ENCODE measurements at regions not wholly inside any gene's neighbourhood (a gene's known extent, or its start where the extent isn't known, plus 50 kb on each side); places are given as distances from the start of the nearest gene placed in this dataset.

GRCh38 chr7:41303709-41304108 is 399.2 kb downstream of the INHBA start:
- DNase-seq (ENCODE audit: low spot score) (no peak), ATAC-seq (ENCODE audit: insufficient number of reproducible peaks, low FRiP score, low read depth) (no peak)
- no peaks in the 10 kb centered on the region for H3K27me3 ChIP-seq (replicated peaks; ENCODE audit: insufficient read depth)
- no peak overlapping the region for H3K27ac ChIP-seq
- TF ChIP-seq CTCF (IDR thresholded peaks at IDR 0.05), result no peak
- H3K4me1 ChIP-seq (ENCODE audit: control insufficient read depth in 1 of 2, low read depth in 2 of 2), result no peaks in the 10 kb centered on the region
- H3K36me3 ChIP-seq, result no peaks in the 10 kb centered on the region
- H3K9me3 ChIP-seq, result no peaks in the 10 kb centered on the region
- H3K4me3 ChIP-seq, result no peak overlapping the region

GRCh38 chr7:41298409-41298808 is 404.5 kb downstream of the INHBA start:
- DNase-seq (ENCODE audit: low spot score), result no peak
- no peak for TF ChIP-seq CTCF (IDR thresholded peaks at IDR 0.05)
- Histone ChIP-seq H3K4me3 (no peak overlapping the region), H3K36me3 (no peaks in the 10 kb centered on the region), H3K4me1 (ENCODE audit: control insufficient read depth in 1 of 2, low read depth in 2 of 2) (no peaks in the 10 kb centered on the region), H3K9me3 (no peaks in the 10 kb centered on the region), H3K27me3 (replicated peaks; ENCODE audit: insufficient read depth) (no peaks in the 10 kb centered on the region), H3K27ac (no peak overlapping the region)
- no peak for ATAC-seq (ENCODE audit: insufficient number of reproducible peaks, low FRiP score, low read depth)

GRCh38 chr7:41297166-41297565 is 405.7 kb downstream of the INHBA start:
- DNase-seq (ENCODE audit: low spot score) (no peak), ATAC-seq (ENCODE audit: insufficient number of reproducible peaks, low FRiP score, low read depth) (no peak)
- Histone ChIP-seq H3K36me3 (no peaks in the 10 kb centered on the region), H3K9me3 (no peaks in the 10 kb centered on the region), H3K27me3 (replicated peaks; ENCODE audit: insufficient read depth) (no peaks in the 10 kb centered on the region), H3K4me3 (no peak overlapping the region), H3K27ac (no peak overlapping the region), H3K4me1 (ENCODE audit: control insufficient read depth in 1 of 2, low read depth in 2 of 2) (no peaks in the 10 kb centered on the region)
- TF ChIP-seq CTCF (IDR thresholded peaks at IDR 0.05), result no peak

- H3K4me1 ChIP-seq (ENCODE audit: control insufficient read depth in 1 of 2, low read depth in 2 of 2), result no peaks in the 10 kb centered on the region
- ATAC-seq (ENCODE audit: insufficient number of reproducible peaks, low FRiP score, low read depth) (no peak), DNase-seq (ENCODE audit: low spot score) (no peak)
- no peak overlapping the region for H3K27ac ChIP-seq
- no peaks in the 10 kb centered on the region for H3K9me3 ChIP-seq
- H3K36me3 ChIP-seq, result no peaks in the 10 kb centered on the region
- no peak for TF ChIP-seq CTCF (IDR thresholded peaks at IDR 0.05)
- H3K4me3 ChIP-seq, result no peak overlapping the region
- no peaks in the 10 kb centered on the region for H3K27me3 ChIP-seq (replicated peaks; ENCODE audit: insufficient read depth)
These were observed 407.5 kb downstream of the INHBA start for GRCh38 chr7:41295455-41295815.

GRCh38 chr7:41294556-41295454 is 408.1 kb downstream of the INHBA start:
- DNase-seq (ENCODE audit: low spot score) (no peak), ATAC-seq (ENCODE audit: insufficient number of reproducible peaks, low FRiP score, low read depth) (no peak)
- Histone ChIP-seq H3K36me3 (no peaks in the 10 kb centered on the region), H3K27ac (no peak overlapping the region), H3K9me3 (no peaks in the 10 kb centered on the region), H3K27me3 (replicated peaks; ENCODE audit: insufficient read depth) (no peaks in the 10 kb centered on the region), H3K4me1 (ENCODE audit: control insufficient read depth in 1 of 2, low read depth in 2 of 2) (no peaks in the 10 kb centered on the region), H3K4me3 (no peak overlapping the region)
- TF ChIP-seq CTCF (IDR thresholded peaks at IDR 0.05), result no peak
